Karpas-422 (cell line): ENCODE measurements at regions not wholly inside any gene's neighbourhood (a gene's known extent, or its start where the extent isn't known, plus 50 kb on each side); places are given as distances from the start of the nearest gene placed in this dataset.

Experiments used
- DNase-seq: peaks from one replicate; pipeline ENCODE4 v3.0.0-alpha.2; 2015
- H2AFZ ChIP-seq: fragments of 200-600 bp; sonication (generic); 2 replicates; pipeline ENCODE4 v1.6.1; 2014; ENCODE audit warnings: antibody characterized with exemption, low read length, mixed read lengths
- H3K27ac ChIP-seq: fragments of 200-600 bp; sonication (generic); 2 replicates; pipeline ENCODE4 v1.5.1; 2014; ENCODE audit warnings: mild to moderate bottlenecking, low read length, moderate library complexity
- H3K27me3 ChIP-seq: fragments of 200-600 bp; sonication (generic); 2 replicates; pipeline ENCODE4 v1.6.1; 2014; ENCODE audit warnings: low read length, mixed read lengths
- H3K36me3 ChIP-seq: fragments of 200-600 bp; sonication (generic); 2 replicates; pipeline ENCODE4 v1.6.1; 2014; ENCODE audit warnings: low read length, mixed read lengths; ENCODE audit not compliant: insufficient read depth
- H3K4me1 ChIP-seq: fragments of 200-600 bp; sonication (generic); 2 replicates; pipeline ENCODE4 v1.6.1; 2014; ENCODE audit warnings: mild to moderate bottlenecking, low read length, mixed read lengths
- H3K4me2 ChIP-seq: fragments of 200-600 bp; sonication (generic); 2 replicates; pipeline ENCODE4 v1.6.1; 2014; ENCODE audit warnings: low read length, low read depth, mild to moderate bottlenecking; ENCODE audit not compliant: poor library complexity, severe bottlenecking
- H3K4me3 ChIP-seq: fragments of 200-600 bp; sonication (generic); 2 replicates; pipeline ENCODE4 v1.5.1; 2014; ENCODE audit warnings: mild to moderate bottlenecking, antibody characterized with exemption, low read length, mixed read lengths
- H3K79me2 ChIP-seq: fragments of 200-600 bp; sonication (generic); 2 replicates; pipeline ENCODE4 v1.6.1; 2014; ENCODE audit warnings: mild to moderate bottlenecking, low read length, mixed read lengths
- H3K9ac ChIP-seq: fragments of 200-600 bp; sonication (generic); 2 replicates; pipeline ENCODE4 v1.6.0; 2014; ENCODE audit warnings: low read length
- H3K9me2 ChIP-seq: fragments of 200-600 bp; sonication (generic), shearing (Covaris generic); replicated peaks from 2 replicates; pipeline ENCODE4 v1.6.0; 2014; ENCODE audit warnings: mild to moderate bottlenecking, low read length, moderate library complexity; ENCODE audit not compliant: insufficient read depth
- H3K9me3 ChIP-seq: fragments of 300-700, 200-600 bp; sonication (generic); 2 replicates; pipeline ENCODE4 v1.6.1; 2014; ENCODE audit warnings: low read length, mixed read lengths
- H4K20me1 ChIP-seq: fragments of 200-600 bp; sonication (generic); 2 replicates; pipeline ENCODE4 v1.6.1; 2014; ENCODE audit warnings: mild to moderate bottlenecking, antibody characterized with exemption, low read length, low read depth; ENCODE audit not compliant: insufficient read depth

GRCh38 chr18:30404422-30404821 lies 638.1 kb downstream of the DSC3 start:
- Histone ChIP-seq H2AFZ (no peak overlapping the region), H3K4me3 (no peak overlapping the region), H3K4me1 (no peaks in the 10 kb centered on the region), H3K9ac (no peak overlapping the region), H3K79me2 (no peaks in the 10 kb centered on the region), H3K27ac (no peak overlapping the region), H3K9me3 (peaks cover 12% of the 10 kb centered on the region), H3K4me2 (no peak overlapping the region), H3K36me3 (no peaks in the 10 kb centered on the region), H3K27me3 (no peaks in the 10 kb centered on the region), H3K9me2 (no peaks in the 10 kb centered on the region), H4K20me1 (no peaks in the 10 kb centered on the region)
- no peak for DNase-seq

- H3K27me3 ChIP-seq = no peaks in the 10 kb centered on the region
- no peaks in the 10 kb centered on the region for H4K20me1 ChIP-seq
- no peaks in the 10 kb centered on the region for H3K36me3 ChIP-seq
- no peaks in the 10 kb centered on the region for H3K4me1 ChIP-seq
- no peak overlapping the region for H3K4me3 ChIP-seq
- H3K4me2 ChIP-seq = no peak overlapping the region
- no peaks in the 10 kb centered on the region for H3K79me2 ChIP-seq
- H2AFZ ChIP-seq = no peak overlapping the region
- H3K27ac ChIP-seq = no peak overlapping the region
- H3K9me3 ChIP-seq = peaks cover 12% of the 10 kb centered on the region
- no peak for DNase-seq
- H3K9ac ChIP-seq = no peak overlapping the region
- no peaks in the 10 kb centered on the region for H3K9me2 ChIP-seq
Measured at GRCh38 chr18:30403278-30403677, 639.3 kb downstream of the DSC3 start.

- no peaks in the 10 kb centered on the region for H3K36me3 ChIP-seq
- H3K4me1 ChIP-seq = no peaks in the 10 kb centered on the region
- H3K9me3 ChIP-seq = peaks cover 4% of the 10 kb centered on the region; the same call in 1 of the 2 replicates
- H3K9me2 ChIP-seq = no peaks in the 10 kb centered on the region
- no peak overlapping the region for H2AFZ ChIP-seq
- H4K20me1 ChIP-seq = no peaks in the 10 kb centered on the region
- no peak overlapping the region for H3K9ac ChIP-seq
- H3K27me3 ChIP-seq = no peaks in the 10 kb centered on the region
- no peak overlapping the region for H3K4me2 ChIP-seq
- no peaks in the 10 kb centered on the region for H3K79me2 ChIP-seq
- DNase-seq = no peak
- no peak overlapping the region for H3K27ac ChIP-seq
- H3K4me3 ChIP-seq = no peak overlapping the region
Measured at GRCh38 chr18:30387401-30387800, 655.1 kb downstream of the DSC3 start.

GRCh38 chr18:30386624-30387023 lies 655.9 kb downstream of the DSC3 start:
- no peaks in the 10 kb centered on the region for H3K27me3 ChIP-seq
- no peaks in the 10 kb centered on the region for H4K20me1 ChIP-seq
- no peaks in the 10 kb centered on the region for H3K9me2 ChIP-seq
- H3K4me3 ChIP-seq = no peak overlapping the region
- no peak overlapping the region for H3K9ac ChIP-seq
- H3K4me2 ChIP-seq = no peak overlapping the region
- no peaks in the 10 kb centered on the region for H3K36me3 ChIP-seq
- DNase-seq = no peak
- H3K79me2 ChIP-seq = no peaks in the 10 kb centered on the region
- H3K27ac ChIP-seq = no peak overlapping the region
- H2AFZ ChIP-seq = no peak overlapping the region
- H3K9me3 ChIP-seq = peaks cover 4% of the 10 kb centered on the region; the same call in 1 of the 2 replicates
- H3K4me1 ChIP-seq = no peaks in the 10 kb centered on the region

- Histone ChIP-seq H3K36me3 (no peaks in the 10 kb centered on the region), H3K9me3 (peaks cover 4% of the 10 kb centered on the region; the same call in 1 of the 2 replicates), H3K9ac (no peak overlapping the region), H3K4me3 (no peak overlapping the region), H4K20me1 (no peaks in the 10 kb centered on the region), H3K27me3 (no peaks in the 10 kb centered on the region), H3K4me1 (no peaks in the 10 kb centered on the region), H3K27ac (no peak overlapping the region), H3K9me2 (no peaks in the 10 kb centered on the region), H3K4me2 (no peak overlapping the region), H3K79me2 (no peaks in the 10 kb centered on the region), H2AFZ (no peak overlapping the region)
- DNase-seq = no peak
Measured at GRCh38 chr18:30385684-30386083, 656.9 kb downstream of the DSC3 start.

GRCh38 chr18:30381826-30382225 lies 660.7 kb downstream of the DSC3 start:
- H3K4me1 ChIP-seq = no peaks in the 10 kb centered on the region
- H3K4me2 ChIP-seq = no peak overlapping the region
- no peaks in the 10 kb centered on the region for H3K27me3 ChIP-seq
- no peak overlapping the region for H3K9ac ChIP-seq
- no peaks in the 10 kb centered on the region; the same call in 1 of the 2 replicates for H3K9me3 ChIP-seq
- no peaks in the 10 kb centered on the region for H3K9me2 ChIP-seq
- DNase-seq = no peak
- no peaks in the 10 kb centered on the region for H4K20me1 ChIP-seq
- H3K79me2 ChIP-seq = no peaks in the 10 kb centered on the region
- no peak overlapping the region for H3K4me3 ChIP-seq
- H3K36me3 ChIP-seq = no peaks in the 10 kb centered on the region
- no peak overlapping the region for H2AFZ ChIP-seq
- H3K27ac ChIP-seq = no peak overlapping the region

- Histone ChIP-seq H3K4me3 (no peak overlapping the region), H3K9me3 (no peaks in the 10 kb centered on the region), H3K36me3 (no peaks in the 10 kb centered on the region), H3K9me2 (no peaks in the 10 kb centered on the region), H4K20me1 (no peaks in the 10 kb centered on the region), H2AFZ (no peak overlapping the region), H3K4me1 (no peaks in the 10 kb centered on the region), H3K27ac (no peak overlapping the region), H3K27me3 (no peaks in the 10 kb centered on the region), H3K79me2 (no peaks in the 10 kb centered on the region), H3K4me2 (no peak overlapping the region), H3K9ac (no peak overlapping the region)
- DNase-seq = no peak
Measured at GRCh38 chr18:30378097-30378496, 664.4 kb downstream of the DSC3 start.

GRCh38 chr18:30376515-30376914 lies 666.0 kb downstream of the DSC3 start:
- no peaks in the 10 kb centered on the region for H4K20me1 ChIP-seq
- no peaks in the 10 kb centered on the region for H3K9me2 ChIP-seq
- no peak overlapping the region for H2AFZ ChIP-seq
- no peak overlapping the region for H3K27ac ChIP-seq
- H3K4me1 ChIP-seq = no peaks in the 10 kb centered on the region
- no peaks in the 10 kb centered on the region for H3K27me3 ChIP-seq
- no peaks in the 10 kb centered on the region for H3K36me3 ChIP-seq
- H3K4me3 ChIP-seq = no peak overlapping the region
- H3K4me2 ChIP-seq = no peak overlapping the region
- H3K9ac ChIP-seq = no peak overlapping the region
- no peaks in the 10 kb centered on the region for H3K79me2 ChIP-seq
- peak; percentile 49 for DNase-seq
- no peaks in the 10 kb centered on the region for H3K9me3 ChIP-seq
